Amniotic epithelial cell (primary cell): ENCODE measurements at regions not wholly inside any gene's neighbourhood (a gene's known extent, or its start where the extent isn't known, plus 50 kb on each side); places are given as distances from the start of the nearest gene placed in this dataset.

Experiments
- DNase-seq: peaks from one replicate; pipeline ENCODE4 v3.0.0-alpha.2; 2010; ENCODE audit warnings: low read depth

DNA sequence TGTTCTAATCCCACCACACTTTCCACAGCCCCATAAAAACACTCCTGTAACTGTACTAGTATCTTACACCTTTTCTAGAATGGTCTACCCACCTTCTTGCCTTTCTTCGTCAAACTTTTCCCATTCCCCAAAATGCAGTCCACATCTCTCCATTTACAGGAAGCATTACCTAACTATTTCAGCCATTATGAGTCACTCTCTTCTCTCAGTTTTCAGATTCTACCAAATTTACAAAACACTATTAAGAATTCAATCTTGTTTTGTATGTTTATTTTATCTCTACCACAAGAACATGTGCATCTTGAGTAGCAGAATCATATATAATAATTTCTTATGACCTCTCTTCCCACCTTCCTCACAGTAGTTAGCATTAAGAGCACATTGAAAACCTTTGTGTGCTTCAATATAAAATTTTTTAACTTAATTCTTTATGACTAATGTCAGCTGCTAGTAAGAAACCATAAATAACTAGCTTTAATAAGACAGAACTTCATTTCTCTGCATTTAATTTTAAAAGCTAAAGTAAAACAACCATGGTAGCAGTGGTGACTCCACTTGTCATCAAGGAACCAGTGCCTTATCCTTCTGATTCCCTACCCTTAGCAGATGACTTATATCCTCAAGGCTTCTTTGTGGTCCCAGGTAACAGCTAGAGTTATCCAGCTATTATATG is 56.6 kb upstream of the MAP2 start:
- DNase-seq: peak; percentile 36

DNA sequence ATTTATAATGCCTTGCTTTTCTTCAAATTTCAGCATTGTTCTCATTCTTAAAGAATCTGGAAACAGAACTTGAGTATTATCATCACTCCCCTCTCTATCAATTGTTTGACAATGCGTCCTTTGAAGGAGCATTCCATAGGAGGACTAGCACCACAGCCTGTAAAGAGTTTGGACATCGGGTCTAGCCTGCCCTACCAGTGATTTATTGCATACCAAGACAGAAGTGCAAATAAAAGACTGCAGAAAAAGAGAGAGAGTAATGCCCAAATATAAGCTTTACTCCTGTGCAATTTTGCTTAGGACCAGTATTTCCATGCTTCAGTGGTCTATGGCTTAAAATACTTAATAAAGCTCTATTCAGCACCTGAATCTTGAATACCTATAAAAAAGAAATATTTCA is 55.4 kb upstream of the MAP2 start:
- DNase-seq: no peak

DNA sequence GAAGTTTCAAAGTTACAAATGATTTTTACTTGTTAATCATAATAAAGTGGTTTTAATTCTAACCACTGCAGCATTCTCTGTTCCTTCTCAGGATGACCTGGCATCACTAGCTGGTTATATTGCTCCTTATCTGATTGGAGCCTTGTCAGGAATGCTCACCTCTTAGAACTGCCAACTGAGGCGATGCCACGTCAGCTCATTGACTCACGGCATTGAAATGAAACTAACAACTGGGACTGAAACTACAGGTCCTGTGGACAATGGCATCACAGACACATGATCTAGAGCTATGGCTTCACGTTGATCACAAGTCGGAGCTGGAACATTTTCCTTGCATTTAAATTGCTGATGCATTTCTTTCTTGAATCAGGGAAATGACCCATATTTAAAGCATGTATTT is 54.9 kb upstream of the MAP2 start:
- DNase-seq: peak; percentile 92

GRCh38 chr2:209369656-209370055 is 54.2 kb upstream of the MAP2 start:
- no peak for DNase-seq

GRCh38 chr2:209371407-209371806 is 52.4 kb upstream of the MAP2 start:
- DNase-seq: no peak
